ENCODE measurements at regions not wholly inside any gene's neighbourhood (a gene's known extent, or its start where the extent isn't known, plus 50 kb on each side); places are given as distances from the start of the nearest gene placed in this dataset.
A peak's percentile ranks its signal among the peaks of the same experiment; 100 is the strongest.
"Not testable (repeated sequence)": the region's sequence is repeated elsewhere in the genome, so short reads cannot be mapped to it uniquely, and the experiment has no call there.

DNA sequence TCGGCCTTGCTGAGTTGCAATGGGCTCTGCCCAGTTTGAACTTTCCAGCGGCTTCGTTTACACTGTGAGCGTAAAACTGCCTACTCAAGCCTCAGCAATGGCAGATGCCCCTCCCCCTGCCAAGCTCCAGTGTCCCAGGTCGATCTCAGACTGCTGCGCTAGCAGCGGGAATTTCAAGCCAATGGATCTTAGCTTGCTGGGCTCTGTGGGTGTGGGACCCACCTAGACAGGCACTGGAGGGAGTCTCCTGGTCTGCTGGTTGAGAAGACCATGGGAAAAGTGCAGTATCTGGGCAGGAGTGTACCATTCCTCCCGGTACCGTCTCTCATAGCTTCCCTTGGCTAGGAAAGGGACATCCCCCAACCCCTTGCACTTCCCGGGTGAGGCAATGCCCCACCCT is 88.2 kb downstream of the KLHL28 start:
- DNase-seq (ENCODE audit: extremely low read depth, low read depth), result no peak

DNA sequence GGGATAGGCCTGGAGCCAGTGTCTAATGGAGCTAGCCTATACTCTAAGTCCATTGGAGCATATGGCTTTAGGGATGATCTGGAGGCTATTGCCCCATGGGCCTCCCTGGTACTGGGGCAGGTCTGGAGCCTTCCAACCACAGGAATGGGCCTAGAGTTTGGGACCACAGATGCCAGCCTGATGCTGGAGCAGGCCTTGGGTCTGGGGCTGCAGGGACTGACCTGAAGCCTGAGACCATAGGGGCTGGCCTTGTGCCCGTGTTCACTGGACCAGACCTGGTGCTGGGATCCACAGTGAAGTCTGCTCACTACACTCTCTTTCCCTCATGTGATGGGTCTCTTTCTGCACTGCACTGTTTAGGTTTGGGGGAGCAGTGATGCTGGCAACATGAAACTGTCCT is 95.0 kb downstream of the KLHL28 start:
- no peak for DNase-seq (ENCODE audit: extremely low read depth, low read depth)

DNA sequence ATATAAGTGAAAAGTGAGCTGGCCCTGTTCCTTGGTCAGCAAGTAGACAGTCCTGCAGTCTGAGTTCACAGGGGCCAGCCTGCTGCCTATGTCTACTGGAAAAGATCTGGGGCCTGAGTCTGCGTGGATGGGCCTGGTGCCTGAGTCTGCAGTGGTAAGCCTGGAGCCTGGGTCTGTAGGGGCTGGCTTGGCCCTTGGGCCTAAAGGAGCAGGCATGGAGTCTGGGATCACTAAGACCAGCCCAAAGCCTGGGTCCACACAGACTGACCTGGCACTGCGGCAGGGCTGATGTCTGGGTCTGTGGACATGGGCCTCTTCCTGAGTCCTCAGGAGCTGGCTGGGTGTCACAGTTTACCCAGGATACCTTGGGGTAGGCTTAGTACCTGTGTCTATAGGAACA is 95.4 kb downstream of the KLHL28 start:
- no peak for DNase-seq (ENCODE audit: extremely low read depth, low read depth)

- no peak for DNase-seq (ENCODE audit: extremely low read depth, low read depth)
Observed at GRCh38 chr14:44863271-44863670, 98.5 kb downstream of the KLHL28 start.

DNA sequence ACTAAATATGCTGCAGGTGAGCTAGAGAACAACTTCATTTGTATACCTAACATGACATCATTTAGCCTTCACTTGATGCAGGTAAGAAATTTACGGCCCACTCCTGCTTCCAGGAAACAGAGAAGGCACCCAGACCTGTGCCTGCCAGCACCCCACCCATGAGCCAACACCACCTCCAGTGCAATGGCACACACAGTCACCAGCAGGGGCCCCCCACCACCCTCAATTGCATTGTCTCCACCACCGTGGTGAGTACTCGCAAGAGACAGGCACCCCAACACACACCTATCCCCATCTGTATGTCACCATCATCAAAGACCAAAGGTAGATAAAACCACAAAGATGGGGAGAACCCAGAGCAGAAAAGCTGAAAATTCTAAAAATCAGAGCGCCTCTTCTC is 107.6 kb downstream of the KLHL28 start:
- no peak for DNase-seq (ENCODE audit: extremely low read depth, low read depth)

DNA sequence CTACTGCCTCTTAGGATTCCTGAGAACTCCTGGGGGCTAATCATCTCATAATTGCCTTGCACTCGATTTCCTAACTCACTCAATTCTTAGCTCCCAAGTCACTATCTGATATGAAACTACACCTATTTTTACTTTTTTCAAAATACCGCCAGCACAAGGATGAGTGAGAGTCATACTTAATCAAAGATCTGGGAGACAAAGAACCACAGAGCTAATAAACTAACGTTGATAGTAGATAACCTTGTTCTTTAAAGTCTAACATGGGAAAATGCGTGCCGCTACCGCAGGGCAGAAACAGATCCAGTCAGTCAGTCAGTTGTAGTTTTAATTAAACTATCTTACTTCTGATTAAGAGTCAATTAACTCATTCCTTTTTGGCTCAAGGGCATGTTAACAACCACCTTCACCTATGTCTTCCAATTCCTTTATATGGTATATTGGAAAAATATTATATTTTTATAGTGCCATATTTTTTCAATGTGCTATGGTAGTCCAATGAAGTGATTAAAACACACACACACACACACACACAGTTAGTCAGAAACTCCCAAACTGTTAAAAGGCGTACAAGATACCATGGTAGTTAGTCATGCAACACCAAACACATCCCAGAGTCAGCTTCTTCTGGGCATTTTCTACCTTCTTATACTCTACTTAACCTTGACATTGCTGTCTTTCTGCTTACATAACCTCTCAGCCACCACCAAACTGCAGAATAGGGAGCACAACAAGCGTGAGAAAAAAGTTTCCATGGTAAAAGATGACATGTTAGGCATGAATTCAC is 114.0 kb downstream of the KLHL28 start:
- DNase-seq (ENCODE audit: extremely low read depth, low read depth), result no peak

GRCh38 chr14:44846232-44846824 is 115.4 kb downstream of the KLHL28 start:
- DNase-seq (ENCODE audit: extremely low read depth, low read depth), result peak; percentile 50

- DNase-seq (ENCODE audit: extremely low read depth, low read depth), result not testable (repeated sequence)
Observed at GRCh38 chr14:44835928-44836327, 125.8 kb downstream of the KLHL28 start.

- peak; percentile 21 for DNase-seq (ENCODE audit: extremely low read depth, low read depth)
Observed at GRCh38 chr14:44833376-44834060, 128.2 kb downstream of the KLHL28 start.

- no peak for DNase-seq (ENCODE audit: extremely low read depth, low read depth)
Observed at GRCh38 chr14:44830371-44830770, 131.4 kb downstream of the KLHL28 start.

DNA sequence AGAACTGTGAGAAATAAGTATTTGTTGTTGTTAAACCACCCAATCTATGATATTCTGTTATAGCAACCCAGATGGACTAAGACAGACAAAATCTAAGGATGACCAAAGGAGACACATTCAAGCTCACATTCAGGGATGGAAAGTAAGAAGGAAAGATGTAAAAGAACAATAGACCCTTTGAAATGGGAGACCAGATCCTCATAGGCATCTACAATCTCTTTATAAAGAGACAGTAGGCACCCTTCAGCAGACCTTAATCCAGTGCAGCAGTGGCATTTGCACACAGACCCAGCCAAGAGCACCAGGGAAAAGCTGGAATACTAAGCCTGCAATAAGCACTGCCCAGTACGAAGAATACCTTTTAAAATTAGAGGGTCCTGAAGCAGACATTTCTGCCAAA is 132.7 kb downstream of the KLHL28 start:
- no peak for DNase-seq (ENCODE audit: extremely low read depth, low read depth)

DNA sequence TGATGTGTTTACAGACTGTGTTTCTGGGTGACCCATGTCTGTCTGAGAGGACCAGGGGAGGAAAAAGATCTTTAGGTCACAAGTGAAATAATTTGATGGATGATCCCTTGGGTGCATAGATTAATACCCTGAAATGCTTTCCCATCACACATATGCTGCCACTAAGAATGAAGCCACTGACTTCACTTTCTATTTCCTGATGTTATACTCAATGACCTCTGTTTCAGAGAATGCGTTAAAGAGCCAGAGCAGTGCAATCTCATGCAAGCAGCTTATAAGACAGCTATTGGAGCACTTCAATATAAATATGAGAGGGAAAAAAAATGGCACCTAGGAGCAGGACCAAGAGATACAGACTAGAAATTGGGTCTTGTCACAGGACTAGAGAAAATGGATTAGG is 133.7 kb downstream of the KLHL28 start:
- no peak for DNase-seq (ENCODE audit: extremely low read depth, low read depth)

- no peak for DNase-seq (ENCODE audit: extremely low read depth, low read depth)
Observed at GRCh38 chr14:44820230-44820964, 141.3 kb downstream of the KLHL28 start.

GRCh38 chr14:44814196-44814595 is 147.6 kb downstream of the KLHL28 start:
- no peak for DNase-seq (ENCODE audit: extremely low read depth, low read depth)

- DNase-seq (ENCODE audit: extremely low read depth, low read depth), result no peak
Observed at GRCh38 chr14:44812672-44813071, 149.1 kb downstream of the KLHL28 start.

- no peak for DNase-seq (ENCODE audit: extremely low read depth, low read depth)
Observed at GRCh38 chr14:44804391-44804790, 157.4 kb downstream of the KLHL28 start.

GRCh38 chr14:44803239-44803905 is 158.4 kb downstream of the KLHL28 start:
- peak; percentile 73 for DNase-seq (ENCODE audit: extremely low read depth, low read depth)

DNA sequence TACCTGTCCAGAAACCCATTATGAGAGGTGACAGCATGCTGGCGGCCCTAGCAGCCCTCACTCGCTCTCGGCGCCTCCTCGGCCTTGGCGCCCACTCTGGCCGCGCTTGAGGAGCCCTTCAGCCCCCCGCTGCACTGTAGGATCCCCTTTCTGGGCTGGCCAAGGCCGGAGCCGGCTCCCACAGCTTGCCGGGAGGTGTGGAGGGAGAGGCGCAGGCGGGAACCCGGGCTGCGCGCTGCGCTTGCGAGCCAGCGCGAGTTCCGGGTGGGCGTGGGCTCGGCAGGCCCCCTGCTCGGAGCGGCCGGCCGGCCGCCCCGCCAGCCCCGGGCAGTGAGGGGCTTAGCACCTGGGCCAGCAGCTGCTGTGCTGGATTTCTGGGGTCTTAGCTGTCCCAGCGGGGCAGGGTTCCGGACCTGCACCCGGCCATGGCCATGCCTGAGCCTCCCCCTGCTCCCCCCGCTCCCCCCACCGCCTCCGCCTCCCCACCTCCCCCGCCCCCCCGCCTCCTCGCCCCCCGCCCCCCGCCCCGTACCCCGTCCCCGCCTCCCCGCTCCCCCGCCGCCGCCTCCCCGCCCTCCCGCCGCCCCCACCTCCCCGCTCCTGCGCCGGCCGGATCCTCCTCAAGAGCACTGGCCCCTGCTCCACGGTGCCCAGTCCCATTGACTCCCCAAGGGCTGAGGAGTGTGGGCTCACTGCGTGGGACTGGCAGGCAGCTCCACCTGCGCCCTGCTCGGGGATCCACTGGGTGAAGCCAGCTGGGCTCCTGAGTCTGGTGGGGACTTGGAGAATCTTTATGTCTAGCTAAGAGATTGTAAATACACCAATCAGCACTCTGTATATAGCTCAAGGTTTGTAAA is 163.1 kb downstream of the KLHL28 start:
- DNase-seq (ENCODE audit: extremely low read depth, low read depth), result no peak

GRCh38 chr14:44795725-44796124 is 166.0 kb downstream of the KLHL28 start:
- DNase-seq (ENCODE audit: extremely low read depth, low read depth), result no peak

DNA sequence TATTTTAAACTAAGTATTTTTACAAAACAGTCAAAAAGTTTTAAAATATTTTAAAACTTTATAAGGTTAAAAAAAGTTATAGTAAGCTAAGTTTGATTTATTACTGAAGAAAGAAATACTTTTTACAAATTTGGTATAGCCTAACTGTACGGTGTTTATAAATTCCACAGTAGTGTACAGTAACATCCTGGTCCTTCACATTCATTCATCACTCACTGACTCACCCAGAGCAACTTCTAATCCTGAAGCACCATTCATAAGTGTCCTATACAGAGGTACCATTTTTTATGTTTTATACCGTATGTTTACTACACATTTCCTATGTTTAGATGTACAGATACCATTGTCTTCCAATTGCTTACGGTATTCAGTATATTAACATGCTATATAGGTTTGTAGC is 170.0 kb downstream of the KLHL28 start:
- no peak for DNase-seq (ENCODE audit: extremely low read depth, low read depth)

All from NCI-H460 (cell line).